Lung (tissue), 11 donors: ENCODE measurements at regions not wholly inside any gene's neighbourhood (a gene's known extent, or its start where the extent isn't known, plus 50 kb on each side); places are given as distances from the start of the nearest gene placed in this dataset.

Experiments used
- ATAC-seq: fragments of 200-7000 bp; cut with Tn5 transposase; one replicate; pipeline ENCODE4 v1.9.1; 2020; ENCODE audit warnings: moderate number of reproducible peaks; ENCODE audit not compliant: insufficient read depth, low FRiP score
- DNase-seq, 3 donors: peaks; one replicate each; pipeline ENCODE4 v3.0.0-alpha.2; 2013 to 2017
- H3K27ac ChIP-seq, 2 donors: one replicate each; pipeline ENCODE4 v1.5.1; 2013; ENCODE audit warnings: mild to moderate bottlenecking in 2 of 2, moderate library complexity in 2 of 2, control low read depth in 1 of 2, inconsistent platforms in 1 of 2, low read depth in 1 of 2, low read length in 1 of 2
- H3K27me3 ChIP-seq, 3 donors: one replicate each; pipeline ENCODE4 v1.5.1; 2013; ENCODE audit warnings: low read length in 2 of 3; ENCODE audit not compliant: control insufficient read depth in 3 of 3, insufficient read depth in 3 of 3
- H3K36me3 ChIP-seq, 4 donors: one replicate each; pipeline ENCODE4 v1.5.1; 2013; ENCODE audit warnings: low read length in 4 of 4, mild to moderate bottlenecking in 1 of 4, moderate library complexity in 1 of 4; ENCODE audit not compliant: control insufficient read depth in 4 of 4, insufficient read depth in 4 of 4
- H3K4me1 ChIP-seq, 5 donors: one replicate each; pipeline ENCODE4 v1.5.1; 2013; ENCODE audit warnings: low read length in 5 of 5, mild to moderate bottlenecking in 2 of 5, moderate library complexity in 1 of 5; ENCODE audit not compliant: control insufficient read depth in 5 of 5, insufficient read depth in 5 of 5
- H3K4me3 ChIP-seq: one replicate; pipeline ENCODE4 v1.5.1; 2013; ENCODE audit warnings: mild to moderate bottlenecking, control low read depth, moderate library complexity
- H3K9ac ChIP-seq, 2 donors: one replicate each; pipeline ENCODE4 v1.5.1; 2013; ENCODE audit warnings: low read length in 2 of 2, control low read depth in 1 of 2; ENCODE audit not compliant: insufficient read depth in 1 of 2
- H3K9me3 ChIP-seq, 4 donors: one replicate each; pipeline ENCODE4 v1.5.1; 2013; ENCODE audit warnings: low read length in 3 of 4, mild to moderate bottlenecking in 1 of 4, moderate library complexity in 1 of 4; ENCODE audit not compliant: control insufficient read depth in 4 of 4, insufficient read depth in 3 of 4
- WGBS, 2 donors: extraction: QIAGEN DNeasy Blood & Tissue Kit; methylation state at CpG; one replicate each; pipeline ENCODE4 v1.1.7; 2013; 5-methylcytosine and 5-hydroxymethylcytosine counted together
- TF ChIP-seq, protein P1 (sequence below): IDR thresholded peaks from 2 replicates; pipeline ENCODE4 v1.5.1; 2012; ENCODE audit warnings: mild to moderate bottlenecking; ENCODE audit errors: control extremely low read depth, extremely low read depth
- donor health status: control.
- donor health status: control.
- donor health status: Bipolar disorder and iron deficiency.
- donor health status: healthy.
- donor health status: DM: yes; HTN: yes; CAD: no.

DNA sequence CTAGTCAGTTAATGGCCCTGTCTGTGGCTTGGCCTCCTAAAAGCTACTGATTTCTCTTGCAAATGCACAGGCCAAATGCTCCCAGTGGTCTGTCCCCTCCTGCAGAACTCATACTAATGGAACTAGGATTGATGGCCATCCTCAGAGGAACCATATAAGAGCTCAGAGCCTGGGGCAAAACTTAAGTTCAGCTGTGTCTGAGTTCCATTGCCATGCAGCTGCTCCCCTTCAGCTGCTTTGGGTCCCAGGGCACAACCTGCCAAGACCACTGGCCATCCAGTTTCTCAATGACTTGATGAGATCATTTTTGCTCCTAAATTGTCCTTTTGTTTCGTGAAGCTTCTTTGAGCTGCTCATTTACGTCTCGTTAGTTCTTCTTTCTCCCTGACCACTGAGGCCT is 529.5 kb upstream of the TBL1XR1 start:
- ATAC-seq (no peak), DNase-seq (no peak)
- Histone ChIP-seq H3K27ac (no peak overlapping the region), H3K36me3 (no peaks in the 10 kb centered on the region), H3K9me3 (no peaks in the 10 kb centered on the region), H3K9ac (no peak overlapping the region), H3K27me3 (no peaks in the 10 kb centered on the region), H3K4me3 (no peak overlapping the region), H3K4me1 (peaks cover 0 to 53% (median 17%) of the 10 kb centered on the region in 5 donors)
- WGBS, 2 donors, result 87 to 89% methylated on average over 3 of the region's 3 CpGs
- TF ChIP-seq, protein P1, sequence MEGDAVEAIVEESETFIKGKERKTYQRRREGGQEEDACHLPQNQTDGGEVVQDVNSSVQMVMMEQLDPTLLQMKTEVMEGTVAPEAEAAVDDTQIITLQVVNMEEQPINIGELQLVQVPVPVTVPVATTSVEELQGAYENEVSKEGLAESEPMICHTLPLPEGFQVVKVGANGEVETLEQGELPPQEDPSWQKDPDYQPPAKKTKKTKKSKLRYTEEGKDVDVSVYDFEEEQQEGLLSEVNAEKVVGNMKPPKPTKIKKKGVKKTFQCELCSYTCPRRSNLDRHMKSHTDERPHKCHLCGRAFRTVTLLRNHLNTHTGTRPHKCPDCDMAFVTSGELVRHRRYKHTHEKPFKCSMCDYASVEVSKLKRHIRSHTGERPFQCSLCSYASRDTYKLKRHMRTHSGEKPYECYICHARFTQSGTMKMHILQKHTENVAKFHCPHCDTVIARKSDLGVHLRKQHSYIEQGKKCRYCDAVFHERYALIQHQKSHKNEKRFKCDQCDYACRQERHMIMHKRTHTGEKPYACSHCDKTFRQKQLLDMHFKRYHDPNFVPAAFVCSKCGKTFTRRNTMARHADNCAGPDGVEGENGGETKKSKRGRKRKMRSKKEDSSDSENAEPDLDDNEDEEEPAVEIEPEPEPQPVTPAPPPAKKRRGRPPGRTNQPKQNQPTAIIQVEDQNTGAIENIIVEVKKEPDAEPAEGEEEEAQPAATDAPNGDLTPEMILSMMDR, result no peak

DNA sequence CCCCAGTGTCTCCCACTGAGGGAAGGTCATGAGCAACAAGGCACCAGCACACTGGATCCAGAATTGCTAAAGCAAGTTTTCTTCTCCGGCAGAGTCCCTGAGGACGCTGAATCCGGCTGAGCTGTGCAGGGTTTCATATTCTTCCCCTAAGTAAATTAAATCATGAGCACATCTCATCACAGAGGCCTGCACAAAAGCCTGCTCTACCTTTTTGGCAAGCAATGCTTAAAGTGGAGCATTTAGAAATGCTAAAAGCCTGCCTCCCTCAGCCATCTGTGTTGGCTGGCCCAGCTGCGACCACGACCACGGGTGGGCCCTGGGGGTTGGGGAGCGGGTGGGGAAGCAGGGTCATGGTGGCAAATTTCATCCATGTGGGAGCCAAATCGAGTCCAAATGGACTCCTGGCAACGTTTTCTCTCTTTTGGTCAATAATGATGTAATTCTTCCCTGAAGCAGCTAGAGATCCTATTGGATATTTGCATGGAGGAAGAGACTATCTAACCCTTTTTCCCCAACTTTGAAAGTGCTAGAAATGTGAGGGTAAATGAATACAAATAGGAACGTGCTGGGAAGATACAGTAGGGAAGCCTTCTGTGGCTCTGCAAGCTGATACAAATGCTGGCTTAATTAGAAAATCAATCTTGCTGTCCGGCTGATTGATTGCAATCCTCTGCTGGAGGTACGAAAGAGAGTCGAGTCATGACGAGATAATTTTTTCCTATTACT is 532.8 kb upstream of the TBL1XR1 start:
- H3K9me3 ChIP-seq, result no peaks in the 10 kb centered on the region
- DNase-seq (no peak), ATAC-seq (no peak)
- TF ChIP-seq, protein P1, result no peak
- no peak overlapping the region for H3K4me3 ChIP-seq
- H3K27ac ChIP-seq, result peak overlapping the region in 1 of 2 donors; percentile 26
- H3K36me3 ChIP-seq, result no peaks in the 10 kb centered on the region
- H3K9ac ChIP-seq, result no peak overlapping the region
- H3K4me1 ChIP-seq, result peaks cover 0 to 35% (median 3%) of the 10 kb centered on the region in 5 donors
- WGBS, 2 donors, result 75 to 83% methylated on average over 14 of the region's 14 CpGs
- no peaks in the 10 kb centered on the region for H3K27me3 ChIP-seq

DNA sequence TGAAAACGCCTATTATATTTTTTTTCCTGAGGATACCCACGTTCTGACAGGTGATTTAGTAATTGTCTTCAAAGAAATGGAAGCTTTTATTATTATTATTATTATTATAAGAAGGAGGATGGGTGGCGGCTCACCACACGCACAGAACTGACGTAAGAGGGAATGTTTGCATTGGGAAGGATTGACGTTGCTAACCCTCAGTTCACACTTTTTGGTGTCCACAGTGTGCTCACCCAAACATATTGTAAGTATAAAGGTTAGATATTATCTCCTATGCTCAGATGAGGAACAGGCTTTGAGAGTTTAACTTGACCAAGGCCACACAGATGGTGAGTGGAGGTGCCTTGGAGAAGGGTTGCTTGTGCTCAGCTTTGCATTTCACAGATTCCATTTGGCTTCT is 533.5 kb upstream of the TBL1XR1 start:
- no peak for ATAC-seq
- no peak for DNase-seq
- H3K36me3 ChIP-seq, result no peaks in the 10 kb centered on the region
- peaks cover 0 to 29% (median under 1%) of the 10 kb centered on the region in 5 donors for H3K4me1 ChIP-seq
- WGBS, 2 donors, result 91% methylated on average over 6 of the region's 6 CpGs
- no peaks in the 10 kb centered on the region for H3K27me3 ChIP-seq
- TF ChIP-seq, protein P1, result no peak
- no peaks in the 10 kb centered on the region for H3K9me3 ChIP-seq
- H3K9ac ChIP-seq, result no peak overlapping the region
- H3K27ac ChIP-seq, result no peak overlapping the region
- H3K4me3 ChIP-seq, result no peak overlapping the region
